Mesenchymal stem cell (in vitro differentiated cells and primary cell): ENCODE measurements at regions not wholly inside any gene's neighbourhood (a gene's known extent, or its start where the extent isn't known, plus 50 kb on each side); places are given as distances from the start of the nearest gene placed in this dataset.

ENCODE experiments used
- DNase-seq: peaks from one replicate; pipeline ENCODE4 v3.0.0-alpha.2; 2013
- H2AFZ ChIP-seq: one replicate; pipeline ENCODE4 v1.6.1; 2013; ENCODE audit warnings: low read depth, mild to moderate bottlenecking, control low read depth, inconsistent platforms, low read length, moderate library complexity
- H2AK5ac ChIP-seq: 2 replicates; pipeline ENCODE4 v1.6.1; 2013; ENCODE audit warnings: low read length, moderate library complexity, mild to moderate bottlenecking, inconsistent platforms; ENCODE audit not compliant: severe bottlenecking
- H2BK120ac ChIP-seq: one replicate; pipeline ENCODE4 v1.6.1; 2013; ENCODE audit warnings: low read depth, mild to moderate bottlenecking, inconsistent platforms, low read length, moderate library complexity
- H2BK12ac ChIP-seq, 2 experiments: one replicate each; pipeline ENCODE4 v1.6.1; 2013; ENCODE audit warnings: inconsistent platforms in 2 of 2, low read length in 2 of 2, mild to moderate bottlenecking in 2 of 2, moderate library complexity in 2 of 2, control low read depth in 1 of 2
- H2BK15ac ChIP-seq: one replicate; pipeline ENCODE4 v1.6.1; 2013; ENCODE audit warnings: mild to moderate bottlenecking, low read depth, inconsistent platforms; ENCODE audit not compliant: poor library complexity, severe bottlenecking
- H2BK5ac ChIP-seq: 2 replicates; pipeline ENCODE4 v1.6.1; 2013; ENCODE audit warnings: low read depth, mild to moderate bottlenecking, low read length, control low read depth, inconsistent platforms; ENCODE audit not compliant: poor library complexity, severe bottlenecking
- H3K14ac ChIP-seq, 2 experiments: one replicate each; pipeline ENCODE4 v1.6.1; 2013; ENCODE audit warnings: inconsistent platforms in 2 of 2, low read length in 2 of 2, control low read depth in 1 of 2, mild to moderate bottlenecking in 1 of 2, moderate library complexity in 1 of 2
- H3K18ac ChIP-seq, 2 experiments: one replicate each; pipeline ENCODE4 v1.6.1; 2013; ENCODE audit warnings: inconsistent platforms in 2 of 2, low read length in 2 of 2, control low read depth in 1 of 2, low read depth in 1 of 2, mild to moderate bottlenecking in 1 of 2
- H3K23ac ChIP-seq, 2 experiments: one replicate each; pipeline ENCODE4 v1.6.1; 2013; ENCODE audit warnings: inconsistent platforms in 2 of 2, low read length in 2 of 2, mild to moderate bottlenecking in 2 of 2, moderate library complexity in 2 of 2, control low read depth in 1 of 2
- H3K27ac ChIP-seq: 2 replicates; pipeline ENCODE4 v1.5.1; 2013; ENCODE audit warnings: mild to moderate bottlenecking, moderate library complexity, low read length, control low read depth, inconsistent platforms; ENCODE audit not compliant: poor library complexity, severe bottlenecking
- H3K27me3 ChIP-seq, 2 experiments: 2 replicates each; pipeline versions ENCODE4 v1.6.1 to v1.7.0; 2013; ENCODE audit warnings: low read length in 2 of 2, mild to moderate bottlenecking in 2 of 2, moderate library complexity in 2 of 2, control low read depth in 1 of 2, inconsistent platforms in 1 of 2; ENCODE audit not compliant: control insufficient read depth in 1 of 2, insufficient read depth in 1 of 2
- H3K36me3 ChIP-seq, 2 experiments: 2 replicates each; pipeline versions ENCODE4 v1.6.1 to v1.7.0; 2013; ENCODE audit warnings: low read length in 2 of 2, control low read depth in 1 of 2, inconsistent platforms in 1 of 2, low read depth in 1 of 2, mild to moderate bottlenecking in 1 of 2; ENCODE audit not compliant: insufficient read depth in 2 of 2, control insufficient read depth in 1 of 2
- H3K4ac ChIP-seq, 2 experiments: one replicate each; pipeline ENCODE4 v1.6.1; 2013; ENCODE audit warnings: inconsistent platforms in 2 of 2, low read length in 2 of 2, mild to moderate bottlenecking in 2 of 2, moderate library complexity in 2 of 2, control low read depth in 1 of 2, low read depth in 1 of 2
- H3K4me1 ChIP-seq: 2 replicates; pipeline ENCODE4 v1.6.1; 2013; ENCODE audit warnings: low read depth, low read length, control low read depth; ENCODE audit not compliant: control insufficient read depth, insufficient read depth
- H3K4me2 ChIP-seq: 2 replicates; pipeline ENCODE4 v1.6.1; 2013; ENCODE audit warnings: low read length, mild to moderate bottlenecking, inconsistent platforms; ENCODE audit not compliant: poor library complexity, severe bottlenecking
- H3K4me3 ChIP-seq, 2 experiments: 2 replicates each; pipeline versions ENCODE4 v1.5.1 to v1.7.0; 2013; ENCODE audit warnings: low read length in 2 of 2, mild to moderate bottlenecking in 2 of 2, control low read depth in 1 of 2, low read depth in 1 of 2; ENCODE audit not compliant: insufficient read depth in 1 of 2
- H3K79me1 ChIP-seq: replicated peaks from 2 replicates; pipeline ENCODE4 v1.6.1; 2013; ENCODE audit warnings: mild to moderate bottlenecking, control low read depth, low read length, inconsistent platforms; ENCODE audit not compliant: poor library complexity, severe bottlenecking
- H3K9ac ChIP-seq: 2 replicates; pipeline ENCODE4 v1.7.0; 2013; ENCODE audit warnings: mild to moderate bottlenecking, low read length, moderate library complexity
- H3K9me3 ChIP-seq: 2 replicates; pipeline ENCODE4 v1.7.0; 2013; ENCODE audit warnings: mild to moderate bottlenecking, low read length; ENCODE audit not compliant: control insufficient read depth
- H4K8ac ChIP-seq: one replicate; pipeline ENCODE4 v1.6.1; 2013; ENCODE audit warnings: inconsistent platforms, mild to moderate bottlenecking, low read length, moderate library complexity
- H4K91ac ChIP-seq: one replicate; pipeline ENCODE4 v1.6.1; 2013; ENCODE audit warnings: mild to moderate bottlenecking, low read length, inconsistent platforms
- WGBS: methylation state at CpG from one replicate; pipeline ENCODE4 v1.1.7; 2013; ENCODE audit warnings: mixed read lengths; 5-methylcytosine and 5-hydroxymethylcytosine counted together

- no peaks in the 10 kb centered on the region for H3K36me3 ChIP-seq
- H3K23ac ChIP-seq = no peak overlapping the region
- H2BK12ac ChIP-seq = no peak overlapping the region
- no peaks in the 10 kb centered on the region for H3K4me1 ChIP-seq
- H3K14ac ChIP-seq = no peak overlapping the region
- no peak overlapping the region for H3K27ac ChIP-seq
- no peak overlapping the region for H2AFZ ChIP-seq
- 88% methylated on average over 1 of the region's 1 CpG for WGBS
- H3K4me3 ChIP-seq = no peak overlapping the region
- H2BK5ac ChIP-seq = no peak overlapping the region
- H2BK15ac ChIP-seq = no peak overlapping the region
- H2BK120ac ChIP-seq = no peak overlapping the region
- no peaks in the 10 kb centered on the region for H3K79me1 ChIP-seq
- H3K4me2 ChIP-seq = no peak overlapping the region
- H3K4ac ChIP-seq = no peak overlapping the region
- H3K9me3 ChIP-seq = peaks cover 15% of the 10 kb centered on the region
- H3K9ac ChIP-seq = no peak overlapping the region
- no peak overlapping the region for H2AK5ac ChIP-seq
- no peak overlapping the region for H4K8ac ChIP-seq
- DNase-seq = no peak
- no peak overlapping the region for H3K18ac ChIP-seq
- no peak overlapping the region for H4K91ac ChIP-seq
- H3K27me3 ChIP-seq = no peaks in the 10 kb centered on the region
These were observed 288.0 kb downstream of the IZUMO3 start for GRCh38 chr9:24257726-24258125.

- H3K23ac ChIP-seq = no peak overlapping the region
- H4K8ac ChIP-seq = no peak overlapping the region
- no peak overlapping the region for H2BK15ac ChIP-seq
- H3K79me1 ChIP-seq = no peaks in the 10 kb centered on the region
- DNase-seq = peak; percentile 2
- H3K4me1 ChIP-seq = no peaks in the 10 kb centered on the region
- no peak overlapping the region for H3K4ac ChIP-seq
- H2BK120ac ChIP-seq = no peak overlapping the region
- no peak overlapping the region for H3K4me2 ChIP-seq
- no peaks in the 10 kb centered on the region for H3K36me3 ChIP-seq
- H3K14ac ChIP-seq = no peak overlapping the region
- no peak overlapping the region for H2BK12ac ChIP-seq
- no peak overlapping the region for H3K18ac ChIP-seq
- H3K4me3 ChIP-seq = no peak overlapping the region
- H4K91ac ChIP-seq = no peak overlapping the region
- no peak overlapping the region for H3K27ac ChIP-seq
- no peak overlapping the region for H2AFZ ChIP-seq
- no peak overlapping the region for H2AK5ac ChIP-seq
- no peaks in the 10 kb centered on the region for H3K27me3 ChIP-seq
- H3K9ac ChIP-seq = no peak overlapping the region
- WGBS = no CpG with 5 or more reads among the region's 2 CpGs
- H3K9me3 ChIP-seq = peaks cover 10% of the 10 kb centered on the region
- no peak overlapping the region for H2BK5ac ChIP-seq
These were observed 299.7 kb downstream of the IZUMO3 start for GRCh38 chr9:24245988-24246387.

GRCh38 chr9:24242576-24242975 lies 303.1 kb downstream of the IZUMO3 start:
- Histone ChIP-seq H3K4me1 (no peaks in the 10 kb centered on the region), H3K14ac (no peak overlapping the region), H2BK12ac (no peak overlapping the region), H2BK15ac (no peak overlapping the region), H2AFZ (no peak overlapping the region), H3K9ac (no peak overlapping the region), H3K18ac (no peak overlapping the region), H3K27ac (no peak overlapping the region), H3K79me1 (no peaks in the 10 kb centered on the region), H3K4me2 (no peak overlapping the region), H3K4me3 (no peak overlapping the region), H2BK5ac (no peak overlapping the region), H4K91ac (no peak overlapping the region), H2BK120ac (no peak overlapping the region), H3K23ac (no peak overlapping the region), H3K27me3 (no peaks in the 10 kb centered on the region), H2AK5ac (no peak overlapping the region), H3K36me3 (no peaks in the 10 kb centered on the region), H4K8ac (no peak overlapping the region), H3K4ac (no peak overlapping the region), H3K9me3 (peaks cover 5% of the 10 kb centered on the region)
- WGBS = 100% methylated on average over 1 of the region's 3 CpGs
- no peak for DNase-seq

- H3K27me3 ChIP-seq = no peaks in the 10 kb centered on the region
- no peak overlapping the region for H2BK12ac ChIP-seq
- no peak overlapping the region for H3K14ac ChIP-seq
- no peak overlapping the region for H2BK5ac ChIP-seq
- no peak overlapping the region for H3K27ac ChIP-seq
- H3K4me1 ChIP-seq = no peaks in the 10 kb centered on the region
- no peak overlapping the region for H2AK5ac ChIP-seq
- no peak overlapping the region for H2BK120ac ChIP-seq
- H3K9me3 ChIP-seq = peaks cover 10% of the 10 kb centered on the region
- no peaks in the 10 kb centered on the region for H3K36me3 ChIP-seq
- H2AFZ ChIP-seq = no peak overlapping the region
- H4K91ac ChIP-seq = no peak overlapping the region
- no peak overlapping the region for H3K4me2 ChIP-seq
- 46% methylated on average over 2 of the region's 2 CpGs for WGBS
- no peak overlapping the region for H3K4me3 ChIP-seq
- no peak overlapping the region for H3K18ac ChIP-seq
- H3K23ac ChIP-seq = no peak overlapping the region
- no peak for DNase-seq
- H3K9ac ChIP-seq = no peak overlapping the region
- H4K8ac ChIP-seq = no peak overlapping the region
- no peaks in the 10 kb centered on the region for H3K79me1 ChIP-seq
- H3K4ac ChIP-seq = no peak overlapping the region
- no peak overlapping the region for H2BK15ac ChIP-seq
These were observed 327.0 kb downstream of the IZUMO3 start for GRCh38 chr9:24218656-24219055.
